HG03135 (cell line): ENCODE measurements at regions not wholly inside any gene's neighbourhood (a gene's known extent, or its start where the extent isn't known, plus 50 kb on each side); places are given as distances from the start of the nearest gene placed in this dataset.
"Not testable (repeated sequence)": the region's sequence is repeated elsewhere in the genome, so short reads cannot be mapped to it uniquely, and the experiment has no call there.

Experiments used
- ATAC-seq: cut with Tn5 transposase; IDR thresholded peaks from one replicate; pipeline ENCODE4 v1.9.1; 2021; ENCODE audit warnings: mild to moderate bottlenecking, moderate library complexity; ENCODE audit not compliant: unreplicated experiment

GRCh38 chr16:88241404-88242311, 141.1 kb upstream of the ZNF469 start:
- not testable (repeated sequence) for ATAC-seq

GRCh38 chr16:88242312-88243295, 140.2 kb upstream of the ZNF469 start:
- not testable (repeated sequence) for ATAC-seq

GRCh38 chr16:88243921-88244320, 138.8 kb upstream of the ZNF469 start:
- not testable (repeated sequence) for ATAC-seq

GRCh38 chr16:88245241-88246081, 137.3 kb upstream of the ZNF469 start:
- ATAC-seq, result not testable (repeated sequence)

- ATAC-seq, result not testable (repeated sequence)
These were observed 135.7 kb upstream of the ZNF469 start for GRCh38 chr16:88246955-88247582.

- ATAC-seq, result not testable (repeated sequence)
These were observed 135.2 kb upstream of the ZNF469 start for GRCh38 chr16:88247583-88247966.

- ATAC-seq, result not testable (repeated sequence)
These were observed 134.0 kb upstream of the ZNF469 start for GRCh38 chr16:88248761-88249160.

GRCh38 chr16:88250381-88250780, 132.4 kb upstream of the ZNF469 start:
- ATAC-seq, result not testable (repeated sequence)

- ATAC-seq, result not testable (repeated sequence)
These were observed 130.5 kb upstream of the ZNF469 start for GRCh38 chr16:88252057-88252794.

- not testable (repeated sequence) for ATAC-seq
These were observed 124.6 kb upstream of the ZNF469 start for GRCh38 chr16:88258141-88258540.

- ATAC-seq, result not testable (repeated sequence)
These were observed 123.8 kb upstream of the ZNF469 start for GRCh38 chr16:88258764-88259525.

GRCh38 chr16:88259538-88259937, 123.2 kb upstream of the ZNF469 start:
- ATAC-seq, result not testable (repeated sequence)

- not testable (repeated sequence) for ATAC-seq
These were observed 122.6 kb upstream of the ZNF469 start for GRCh38 chr16:88260146-88260545.

- ATAC-seq, result not testable (repeated sequence)
These were observed 121.7 kb upstream of the ZNF469 start for GRCh38 chr16:88260881-88261665.

GRCh38 chr16:88261814-88262605, 120.7 kb upstream of the ZNF469 start:
- ATAC-seq, result not testable (repeated sequence)

- ATAC-seq, result not testable (repeated sequence)
These were observed 119.7 kb upstream of the ZNF469 start for GRCh38 chr16:88262858-88263563.
